ENCODE measurements at regions not wholly inside any gene's neighbourhood (a gene's known extent, or its start where the extent isn't known, plus 50 kb on each side); places are given as distances from the start of the nearest gene placed in this dataset.
A peak's percentile ranks its signal among the peaks of the same experiment; 100 is the strongest.

DNA sequence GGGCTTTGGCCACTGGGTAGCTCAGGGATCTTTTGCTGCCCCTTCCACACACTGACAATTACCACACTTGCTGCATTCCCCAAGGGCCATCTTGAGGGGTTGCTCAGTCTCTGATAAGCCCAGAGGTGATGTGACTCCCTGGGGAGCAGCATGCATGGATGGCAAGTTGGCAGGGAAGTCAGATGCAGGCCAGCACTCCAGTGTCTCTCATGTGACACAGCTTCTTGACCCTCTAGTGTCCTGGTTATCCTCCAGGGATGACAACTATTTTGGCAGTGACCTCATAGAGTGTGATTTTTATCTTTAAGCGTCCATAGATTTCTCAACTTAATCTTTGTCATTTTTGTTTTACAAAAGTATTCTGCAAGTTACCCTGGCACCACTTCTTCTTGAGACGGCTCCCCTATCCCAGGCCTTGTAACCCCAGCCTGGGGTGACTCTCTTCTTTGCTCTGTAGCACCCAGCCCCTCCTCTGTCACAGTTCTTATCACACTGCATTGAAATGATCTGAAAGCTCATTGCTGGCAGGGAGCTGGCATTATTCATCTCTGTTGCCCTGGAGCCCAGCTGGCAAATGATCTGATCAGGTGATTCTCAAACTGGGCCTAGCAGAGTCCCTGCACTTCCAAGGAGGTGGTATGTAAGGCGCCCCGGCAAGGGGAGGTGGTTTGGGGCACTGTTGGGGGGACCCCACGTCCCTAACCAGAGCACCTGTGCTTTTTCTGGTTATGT lies 72.6 kb downstream of the TENT5C start:
- FAIRE-seq, result no peak

DNA sequence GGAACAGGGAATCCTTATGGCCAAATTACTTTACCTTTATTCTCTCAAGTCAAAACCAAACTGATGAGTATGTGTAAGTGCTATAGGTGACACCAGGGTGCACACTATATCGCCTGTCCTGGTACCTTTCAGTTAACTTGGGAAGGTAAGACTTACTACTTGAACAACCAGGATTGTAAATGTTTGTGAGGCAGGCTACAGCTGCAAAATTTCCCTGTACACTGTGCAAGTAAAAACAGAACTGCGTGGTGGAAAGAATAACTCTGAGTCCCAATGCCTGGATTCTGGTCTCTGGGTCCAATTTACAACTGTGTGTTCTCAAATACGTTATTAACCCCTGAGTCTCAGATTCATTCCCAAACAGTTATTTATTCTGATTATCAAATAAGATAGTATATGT lies 73.5 kb downstream of the TENT5C start:
- FAIRE-seq, result no peak

DNA sequence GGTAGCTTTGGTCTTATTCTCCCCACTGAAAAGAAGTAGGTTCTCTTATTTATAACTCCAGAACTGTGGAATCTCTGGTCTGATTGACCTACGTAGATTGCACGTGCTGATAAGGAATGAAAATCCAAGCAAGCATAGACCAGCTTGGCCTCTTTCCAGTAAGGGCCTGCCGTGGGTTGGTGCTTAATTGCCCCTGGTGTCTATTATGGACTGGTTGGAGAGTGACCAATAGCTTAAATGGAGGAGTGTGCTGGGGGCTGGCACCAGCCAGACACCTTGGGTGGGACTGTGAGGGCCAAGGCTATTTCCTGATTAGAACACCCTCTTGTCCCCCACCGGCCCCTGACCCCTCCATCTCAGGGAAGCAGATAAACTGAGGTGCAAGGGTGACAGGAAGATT lies 74.0 kb downstream of the TENT5C start:
- no peak for FAIRE-seq

DNA sequence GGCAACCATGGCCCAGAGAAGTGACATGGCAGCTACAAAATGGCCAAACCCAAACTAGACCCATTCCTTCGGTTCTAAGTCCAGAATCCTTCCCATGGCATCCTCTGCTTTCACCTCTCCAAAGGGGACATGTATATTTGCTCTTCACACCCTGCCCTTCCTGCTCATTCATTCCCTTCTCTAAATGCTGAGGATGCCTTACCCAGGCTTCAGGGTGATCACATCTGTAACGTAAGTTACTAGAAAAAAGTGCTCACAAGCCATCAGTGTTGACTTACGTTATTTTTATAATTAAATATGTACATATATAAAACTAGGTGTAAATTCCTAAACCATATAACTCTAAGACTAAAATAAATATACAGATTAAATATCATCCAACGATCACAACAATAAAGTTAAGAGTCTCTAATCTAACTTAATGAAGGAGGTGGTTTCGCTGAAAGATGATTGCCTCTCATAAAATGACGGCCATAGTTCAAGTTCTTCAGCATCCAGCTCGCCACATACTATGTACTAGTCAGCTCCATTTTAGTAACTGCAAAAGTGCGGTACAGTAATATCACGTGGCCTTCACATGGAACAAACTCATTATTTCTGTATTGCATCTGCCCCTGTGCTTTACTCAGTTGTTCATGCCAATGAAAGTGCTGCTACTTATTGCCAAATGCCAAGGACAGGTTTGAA lies 74.6 kb downstream of the TENT5C start:
- FAIRE-seq, result no peak

DNA sequence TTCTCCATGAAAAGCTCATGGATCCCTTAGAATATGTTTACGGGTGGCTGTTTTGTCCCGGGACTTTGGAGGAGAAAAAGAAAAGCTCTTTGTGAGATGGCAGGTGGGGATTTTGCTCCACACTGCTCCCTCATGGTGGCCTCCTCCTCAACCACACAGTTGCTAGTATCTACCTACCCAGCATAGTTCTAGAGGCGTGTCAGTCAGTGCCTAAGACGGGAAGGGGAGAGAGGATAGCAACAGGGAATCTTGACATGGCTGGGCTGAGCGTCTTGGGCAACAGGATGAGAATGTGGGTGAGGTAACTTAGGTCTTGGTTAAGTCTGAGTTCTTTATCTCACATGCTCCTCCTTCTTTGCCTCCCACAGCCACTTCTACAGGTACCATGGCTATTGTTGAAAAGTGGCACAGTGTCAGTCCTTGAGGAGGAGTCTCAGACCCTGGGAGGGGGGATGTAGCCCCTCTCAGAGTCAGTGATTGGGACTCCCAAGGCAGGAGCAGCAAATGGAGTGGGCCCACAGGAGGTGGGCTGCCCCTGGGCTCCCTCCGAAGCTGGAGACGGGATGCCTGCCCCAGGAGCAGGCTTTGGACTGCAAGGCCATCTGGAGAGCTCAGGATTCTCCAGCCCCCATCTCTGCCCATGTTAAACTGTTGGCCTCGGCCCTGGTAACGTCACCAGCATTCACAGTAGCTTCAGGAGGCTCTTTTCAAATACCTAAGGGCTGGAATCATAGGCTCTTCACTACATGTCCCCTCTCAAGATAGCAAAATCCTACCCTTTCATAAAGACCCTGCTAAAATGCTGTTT lies 75.4 kb downstream of the TENT5C start:
- FAIRE-seq, result no peak

DNA sequence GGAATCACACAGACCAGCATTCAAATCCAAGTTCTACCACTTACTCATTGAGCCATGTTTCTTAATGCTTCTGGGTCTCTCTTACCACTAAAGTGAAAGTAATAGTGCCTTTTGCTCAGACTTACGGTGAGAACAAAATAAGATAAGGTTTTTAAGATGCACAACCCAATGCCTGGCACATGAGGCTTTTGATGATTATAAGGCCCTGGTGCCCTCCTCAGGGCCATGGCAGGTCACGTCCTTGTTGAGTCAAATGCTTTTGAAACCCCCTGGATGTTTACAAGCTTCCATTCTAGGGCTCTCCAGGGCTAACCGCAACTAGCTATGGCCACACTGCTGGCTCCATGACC lies 76.0 kb downstream of the TENT5C start:
- no peak for FAIRE-seq

DNA sequence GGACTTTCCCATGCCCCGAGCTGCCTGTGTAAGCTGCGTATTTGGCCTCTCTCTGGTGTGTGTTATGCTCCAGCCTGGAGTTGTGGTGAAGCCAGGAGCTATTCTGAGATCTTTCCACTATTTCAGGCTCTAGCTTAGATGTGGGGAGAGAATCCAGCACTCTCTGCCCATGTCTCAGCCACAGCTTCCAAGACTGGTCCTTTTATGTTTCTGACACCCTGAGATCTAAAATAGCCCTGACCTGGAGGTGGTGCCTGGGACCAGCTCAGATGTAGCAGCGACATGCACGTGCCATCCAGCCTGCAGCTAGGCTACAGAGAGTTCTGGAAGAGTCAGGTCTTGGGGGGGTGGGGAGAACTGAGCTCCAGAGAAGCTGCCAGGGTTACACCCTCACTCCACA lies 76.5 kb downstream of the TENT5C start:
- no peak for FAIRE-seq

DNA sequence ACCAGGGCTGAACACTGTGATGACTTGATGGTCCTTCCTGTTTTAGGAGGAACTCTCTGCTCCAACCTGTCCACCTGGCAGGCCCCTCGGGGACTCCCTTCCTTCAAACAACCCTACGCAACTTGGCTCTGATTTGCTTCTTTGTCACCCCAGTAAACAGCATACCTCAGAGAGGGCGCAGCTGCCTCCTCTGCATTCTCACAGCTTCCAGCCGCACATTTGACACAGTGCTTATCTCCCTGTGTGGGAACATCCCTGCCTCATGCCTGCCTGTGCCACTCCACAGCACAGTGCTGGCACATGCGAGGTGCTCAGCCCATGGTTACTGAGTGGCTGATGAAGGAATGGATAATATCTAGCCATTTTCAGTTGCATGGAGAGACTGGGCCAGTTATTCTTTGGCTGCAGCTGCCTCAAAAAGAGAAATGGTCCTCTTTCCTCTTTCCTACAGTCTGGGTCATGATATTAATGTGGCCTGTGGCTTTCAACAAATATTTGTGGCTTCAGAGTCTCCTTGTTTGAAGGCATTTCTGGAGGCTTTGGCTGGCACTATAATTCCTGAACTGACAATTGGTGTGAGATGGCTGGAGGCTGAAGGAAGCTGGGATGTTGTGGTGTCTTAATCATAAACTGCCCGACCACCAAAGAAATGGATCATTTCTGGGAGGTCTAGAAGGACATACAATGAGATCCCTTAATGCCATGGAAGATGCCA lies 77.9 kb downstream of the TENT5C start:
- FAIRE-seq, result no peak

DNA sequence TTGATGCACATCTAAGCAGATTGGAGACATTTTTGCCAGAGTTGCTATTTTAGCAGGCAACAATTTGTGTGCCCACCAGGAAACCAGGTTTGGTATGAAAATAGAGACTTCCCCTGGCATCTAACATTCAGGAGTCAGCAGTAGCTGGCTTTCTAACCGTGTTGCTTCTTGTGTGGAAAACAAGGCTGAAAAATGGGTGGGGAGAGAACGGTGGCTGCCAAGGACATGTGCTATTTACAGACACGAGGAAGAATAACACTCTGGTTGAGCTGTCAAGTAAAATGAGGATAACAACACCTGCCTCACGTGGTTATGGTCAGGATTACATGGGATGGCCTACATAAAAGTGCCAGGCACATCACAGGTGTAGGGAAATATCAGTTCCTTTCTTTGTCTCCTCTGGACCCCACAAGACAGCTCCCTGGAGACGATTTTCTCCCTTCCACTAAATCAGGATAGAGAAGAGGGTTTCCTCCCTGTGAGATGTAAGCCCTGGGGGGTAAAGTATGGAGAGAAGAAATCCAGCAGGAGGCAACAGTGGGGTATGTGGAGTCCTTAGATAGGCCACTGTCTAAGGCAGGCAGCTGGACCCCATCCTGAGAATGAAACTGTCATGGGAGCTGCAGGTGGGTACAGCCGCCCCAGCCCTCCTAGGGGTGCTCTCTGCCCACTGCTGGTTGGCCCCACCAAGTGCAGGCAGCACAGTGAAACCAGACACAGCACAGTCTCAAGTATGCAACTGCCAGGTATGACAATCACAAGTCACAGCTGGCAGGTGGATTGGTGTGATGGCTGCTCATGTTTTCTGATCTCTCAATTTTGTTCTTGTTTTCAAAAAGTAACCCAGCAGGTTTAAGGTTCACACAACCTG lies 80.3 kb downstream of the TENT5C start:
- no peak for FAIRE-seq

DNA sequence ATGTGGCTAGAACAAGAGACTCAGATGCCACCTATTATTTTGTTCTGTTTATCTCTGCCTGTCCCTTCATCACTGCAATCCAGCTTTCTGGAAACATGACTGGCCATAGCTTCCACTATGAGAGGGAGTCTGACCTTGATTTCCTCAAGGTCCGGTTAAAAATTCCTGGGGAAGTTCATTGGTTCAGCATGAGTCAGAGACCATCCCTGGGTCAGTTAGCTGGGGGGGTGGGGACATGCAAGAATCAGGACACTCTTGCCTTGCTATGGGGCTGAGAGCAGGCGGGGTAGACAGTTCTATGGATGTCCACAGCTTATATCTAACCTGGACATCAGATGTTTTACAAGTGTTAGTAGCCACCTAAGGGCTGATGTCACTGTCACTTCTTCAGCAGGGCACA lies 81.1 kb downstream of the TENT5C start:
- no peak for FAIRE-seq

DNA sequence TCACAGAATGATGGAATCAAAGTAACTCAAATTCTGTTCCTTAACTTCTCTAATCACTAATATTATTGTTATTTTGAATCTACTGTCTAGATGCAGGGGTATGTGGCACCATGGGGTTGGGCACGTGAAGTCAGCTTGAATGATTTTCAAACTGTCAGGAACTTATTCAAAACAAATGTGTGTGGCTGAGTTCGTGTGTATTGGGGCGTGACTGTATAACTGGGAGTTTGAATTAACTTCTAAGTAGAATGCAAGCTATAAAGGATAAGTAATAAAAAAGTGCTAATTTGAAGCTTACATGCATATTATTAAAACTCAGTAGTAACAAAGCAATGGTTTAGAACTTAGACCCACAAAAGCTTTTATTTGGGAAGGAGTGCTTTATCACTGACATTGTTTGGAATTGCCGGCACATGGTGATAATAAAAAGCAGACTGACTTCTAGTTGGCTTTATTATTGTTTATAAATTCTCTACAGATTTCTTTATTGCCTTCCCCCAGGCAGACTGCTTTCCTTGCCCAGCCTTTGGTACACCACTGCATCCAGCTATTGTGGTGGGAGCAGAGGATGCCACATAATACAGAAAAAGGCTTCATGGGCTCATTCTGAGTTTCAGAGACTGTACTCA lies 84.3 kb downstream of the TENT5C start:
- FAIRE-seq, result peak; percentile 95

DNA sequence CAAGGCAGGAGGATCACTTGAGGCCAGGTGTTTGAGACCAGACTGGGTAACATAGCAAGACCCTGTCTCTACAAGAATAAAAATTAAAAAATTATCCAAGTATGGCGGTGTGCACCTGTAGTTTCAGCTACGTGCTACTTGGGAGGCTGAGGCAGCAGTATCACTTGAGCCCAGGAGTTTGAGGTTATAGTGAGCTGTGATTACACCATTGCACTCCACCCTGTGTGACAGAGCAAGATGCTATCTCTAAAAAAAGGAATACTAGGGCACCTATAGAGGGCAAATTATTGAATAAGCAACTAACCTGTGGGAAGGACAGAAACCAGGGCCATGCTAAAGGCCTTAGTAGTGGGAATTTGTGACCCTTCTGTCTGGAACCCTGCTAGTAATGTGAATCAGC lies 86.1 kb downstream of the TENT5C start:
- FAIRE-seq, result no peak

DNA sequence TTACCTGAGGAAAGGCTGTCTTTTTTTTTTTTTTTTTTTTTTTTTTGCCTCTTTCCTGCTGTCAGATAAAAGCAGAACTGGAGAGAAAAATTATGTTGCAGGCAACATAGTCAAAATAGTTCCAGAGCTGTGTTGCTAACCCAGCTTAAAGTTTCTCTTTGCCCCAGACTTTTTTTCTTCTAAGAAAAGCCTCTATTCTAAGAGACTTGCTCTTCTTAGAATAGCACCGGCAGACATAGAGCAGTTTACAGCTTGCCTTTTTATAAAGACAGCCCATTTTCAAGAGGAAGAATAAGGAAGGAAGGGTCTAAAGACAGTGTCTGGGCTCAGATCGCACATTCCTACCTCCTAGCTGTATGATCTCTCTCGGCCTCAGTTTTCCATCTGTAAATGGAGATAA lies 88.7 kb downstream of the TENT5C start:
- FAIRE-seq, result no peak

DNA sequence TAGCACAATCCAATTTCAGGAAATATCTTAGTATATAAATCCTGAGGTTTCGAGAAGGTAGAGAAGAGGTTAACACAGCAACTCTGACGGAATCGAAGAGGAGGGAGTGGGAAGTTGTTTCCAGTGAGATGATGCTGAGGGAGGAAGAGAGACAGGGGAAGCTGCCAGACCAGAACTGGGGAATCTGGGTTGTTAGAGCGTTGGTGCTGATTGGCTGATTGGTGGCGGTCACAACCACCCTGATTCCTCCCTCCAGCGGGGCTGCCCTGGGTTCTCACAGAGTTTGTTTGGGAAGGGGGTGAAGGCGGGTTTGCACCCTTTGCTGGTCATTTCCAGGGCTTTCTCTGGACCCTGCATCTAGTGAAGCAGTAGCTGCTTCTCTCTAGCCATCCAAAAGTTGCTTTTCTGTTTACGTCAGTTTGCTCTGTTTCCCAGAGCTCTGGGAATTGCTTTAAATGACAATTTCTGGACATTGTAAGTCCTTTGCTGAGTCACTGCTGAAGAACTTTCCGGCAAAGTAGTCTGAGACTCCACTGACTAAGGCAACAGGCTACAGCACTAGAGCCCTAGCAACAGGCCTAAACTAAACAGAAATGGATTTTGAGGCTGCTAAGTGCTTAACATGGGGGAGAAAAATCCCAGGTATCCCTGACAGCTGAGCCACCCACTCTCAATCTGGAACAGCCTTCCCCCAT lies 90.1 kb downstream of the TENT5C start:
- no peak for FAIRE-seq

DNA sequence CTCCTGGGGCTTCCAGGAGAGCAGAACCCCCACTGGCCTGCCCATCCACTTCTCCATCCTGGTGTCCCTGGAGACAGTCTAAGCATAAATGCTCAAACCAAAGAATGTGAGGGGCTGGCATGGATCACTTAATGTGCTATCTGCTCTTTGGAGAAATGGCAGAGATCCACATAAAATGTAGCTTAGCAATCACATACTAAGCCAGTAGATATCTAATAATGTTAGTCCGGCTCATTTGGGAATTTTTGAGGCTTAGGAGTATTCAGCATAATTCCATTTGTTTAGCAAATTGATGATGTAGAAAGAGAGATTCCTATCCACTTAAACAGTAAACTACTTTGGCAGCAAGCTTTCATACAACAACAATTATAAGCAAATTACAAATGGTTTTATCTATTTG lies 90.7 kb downstream of the TENT5C start:
- FAIRE-seq, result no peak

DNA sequence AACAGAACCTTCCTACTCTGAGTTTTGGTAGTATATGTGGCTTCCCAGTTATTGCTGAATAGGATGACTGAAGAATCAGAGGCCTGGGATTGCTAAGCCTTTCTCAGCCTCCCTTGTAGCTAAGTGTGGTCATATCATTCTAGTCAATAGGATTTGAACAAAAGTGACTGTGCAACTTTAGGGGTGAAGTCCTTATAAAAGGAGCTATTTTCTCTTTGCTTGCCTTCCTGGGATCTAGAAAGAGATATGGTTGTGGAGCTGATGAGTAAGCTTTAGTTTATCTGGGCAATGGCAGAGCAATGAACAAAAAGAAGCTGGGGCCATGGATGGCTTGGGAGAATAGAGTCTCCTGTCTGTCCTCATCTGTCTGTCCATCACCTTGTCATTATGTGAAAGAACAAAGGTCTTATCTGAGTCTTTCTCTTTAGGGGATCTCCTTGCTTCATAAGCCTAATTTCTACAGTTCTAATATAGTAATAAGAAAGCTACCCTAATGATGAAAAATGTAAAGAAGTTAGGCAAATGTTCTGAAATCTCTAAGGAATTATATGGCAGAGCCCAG lies 91.5 kb downstream of the TENT5C start:
- no peak for FAIRE-seq

DNA sequence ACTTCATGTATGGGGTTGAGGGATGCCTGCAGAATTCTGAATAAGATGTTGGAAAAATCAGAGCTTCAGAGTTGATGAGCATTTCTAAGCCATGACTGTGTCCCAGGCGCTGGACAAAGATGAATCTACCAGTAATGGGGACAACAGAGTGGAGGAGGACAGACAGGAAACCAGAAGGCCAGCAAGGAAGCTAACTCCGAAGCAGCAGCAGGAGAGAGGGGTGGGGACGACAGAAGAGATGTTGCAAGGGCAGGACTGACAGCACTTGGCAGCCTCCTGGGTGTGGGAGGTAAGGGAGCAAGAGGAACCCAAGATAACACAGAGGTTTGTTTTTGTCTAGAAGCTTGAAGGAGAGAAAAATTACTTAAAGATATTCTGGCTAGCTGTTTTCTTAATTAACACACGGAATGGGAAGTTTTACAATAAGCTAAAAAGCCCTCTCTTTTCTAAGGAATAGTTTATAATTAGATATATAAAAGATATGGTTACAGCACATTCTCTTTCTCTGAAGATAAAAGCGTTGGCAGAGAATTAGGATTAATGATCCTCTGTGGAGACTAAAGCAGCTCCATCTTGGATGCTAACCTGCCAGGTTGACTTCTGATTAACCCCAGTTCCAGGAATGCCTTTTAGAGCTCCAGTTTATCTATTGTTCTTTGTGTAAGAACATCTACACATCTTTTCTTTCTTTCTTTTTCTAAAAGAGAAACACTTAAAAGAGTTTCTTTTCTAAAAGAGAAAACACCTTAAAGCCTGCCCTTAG lies 92.7 kb downstream of the TENT5C start:
- no peak for FAIRE-seq

DNA sequence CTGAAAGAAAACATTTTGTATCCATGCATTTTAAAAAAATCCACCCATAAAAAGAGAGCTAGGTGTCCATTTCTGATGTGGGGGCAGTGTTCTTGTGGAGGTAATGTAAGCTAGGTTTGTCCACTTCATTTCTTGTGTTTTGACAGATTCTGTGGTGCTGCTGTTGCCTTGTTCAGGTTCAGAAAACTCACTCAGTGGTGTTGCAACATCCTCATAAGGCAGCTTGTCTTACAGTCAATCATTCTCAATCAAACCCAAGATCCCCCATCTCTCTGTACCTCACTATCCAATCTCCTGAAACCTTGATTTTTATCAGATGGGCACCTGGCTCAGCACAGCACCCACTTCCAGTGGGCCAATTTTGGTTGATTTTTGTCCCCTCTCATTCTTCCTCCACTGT lies 94.1 kb downstream of the TENT5C start:
- no peak for FAIRE-seq

DNA sequence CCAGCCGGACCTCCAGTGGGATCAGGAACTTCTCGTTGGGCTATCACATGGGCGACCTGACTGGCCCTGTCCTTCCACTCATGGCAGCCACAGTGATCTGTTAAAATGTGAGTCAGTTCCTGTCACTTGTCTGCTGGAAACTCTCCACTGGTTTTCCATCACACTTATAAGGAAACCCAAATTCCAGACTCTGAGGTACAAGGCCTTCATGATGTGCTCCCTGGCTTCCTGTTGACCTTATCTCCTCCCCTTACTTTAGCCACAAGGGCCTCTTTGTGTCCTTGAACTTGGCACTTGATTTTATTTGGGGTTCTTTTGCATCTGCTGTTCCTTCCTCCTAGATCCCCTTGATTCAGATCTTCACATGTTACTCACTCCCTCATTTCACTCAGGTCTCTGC lies 96.8 kb downstream of the TENT5C start:
- no peak for FAIRE-seq

DNA sequence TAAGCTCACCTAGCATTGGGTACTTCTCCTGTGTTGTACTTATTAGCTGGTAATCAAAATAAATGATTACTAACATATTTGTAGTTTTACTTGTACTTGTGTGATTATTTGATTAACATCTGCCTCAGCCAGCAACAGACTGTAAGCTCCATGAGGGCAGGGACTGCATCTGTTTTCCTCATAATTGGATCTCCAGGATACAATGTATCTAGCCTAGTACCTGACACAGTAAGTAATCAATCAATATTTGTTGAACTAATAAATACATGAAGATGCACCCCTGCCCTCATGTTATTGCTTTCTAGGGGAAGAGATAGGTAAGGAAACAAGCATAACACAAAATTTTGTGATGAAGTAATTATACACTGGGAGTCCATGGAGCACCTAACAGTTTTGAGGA lies 101.5 kb downstream of the TENT5C start:
- no peak for FAIRE-seq

All from endometrium (tissue), 2 donors.